ENCODE measurements at regions not wholly inside any gene's neighbourhood (a gene's known extent, or its start where the extent isn't known, plus 50 kb on each side); places are given as distances from the start of the nearest gene placed in this dataset.
A peak's percentile ranks its signal among the peaks of the same experiment; 100 is the strongest.

DNA sequence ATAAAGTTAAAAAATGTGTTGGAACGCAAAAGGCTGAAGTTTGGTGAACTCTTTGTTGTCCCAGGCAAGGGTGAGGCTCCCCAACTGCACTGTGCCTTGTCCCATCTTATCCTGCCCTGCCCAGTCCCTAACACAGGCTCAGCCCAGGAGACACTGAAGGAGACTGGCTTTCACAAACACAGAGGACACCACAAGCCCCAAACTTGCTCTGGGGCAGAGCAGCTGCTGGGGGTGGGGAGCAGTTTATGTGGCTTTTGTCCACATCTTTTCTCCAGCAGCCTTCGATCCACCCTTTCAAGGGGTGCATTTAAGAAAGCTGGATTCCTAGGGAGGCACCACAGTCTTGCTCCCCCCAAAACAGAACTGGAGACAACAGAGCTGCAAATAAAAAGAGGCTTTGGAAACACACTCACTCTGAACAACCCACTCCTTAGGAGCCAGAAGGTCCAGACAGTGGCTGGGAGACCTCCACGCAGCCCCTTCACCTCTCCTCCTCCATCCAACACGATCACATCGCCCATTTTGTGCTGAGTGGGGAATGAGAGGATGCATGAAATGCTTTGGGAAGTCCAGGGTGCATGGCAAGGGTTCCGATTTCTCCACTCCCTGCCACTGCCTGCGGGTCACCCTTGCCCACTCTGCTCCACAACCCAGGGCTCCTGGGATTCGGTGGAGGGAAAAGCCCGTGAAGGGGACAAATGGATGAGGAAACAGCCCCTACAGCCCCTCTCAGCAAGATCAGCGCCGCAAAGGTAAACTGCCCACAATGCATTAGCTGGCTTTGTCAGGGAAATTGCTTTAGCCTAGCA is 260.5 kb upstream of the TLE3 start:
- DNase-seq (ENCODE audit: insufficient read length, low spot score): no peak
- no peak for FAIRE-seq

GRCh38 chr15:70357453-70357852 is 259.7 kb upstream of the TLE3 start:
- DNase-seq (ENCODE audit: insufficient read length, low spot score) (no peak), FAIRE-seq (no peak)

- FAIRE-seq (no peak), DNase-seq (ENCODE audit: insufficient read length, low spot score) (peak; percentile 41)
Measured at GRCh38 chr15:70356919-70357318, 259.2 kb upstream of the TLE3 start.

DNA sequence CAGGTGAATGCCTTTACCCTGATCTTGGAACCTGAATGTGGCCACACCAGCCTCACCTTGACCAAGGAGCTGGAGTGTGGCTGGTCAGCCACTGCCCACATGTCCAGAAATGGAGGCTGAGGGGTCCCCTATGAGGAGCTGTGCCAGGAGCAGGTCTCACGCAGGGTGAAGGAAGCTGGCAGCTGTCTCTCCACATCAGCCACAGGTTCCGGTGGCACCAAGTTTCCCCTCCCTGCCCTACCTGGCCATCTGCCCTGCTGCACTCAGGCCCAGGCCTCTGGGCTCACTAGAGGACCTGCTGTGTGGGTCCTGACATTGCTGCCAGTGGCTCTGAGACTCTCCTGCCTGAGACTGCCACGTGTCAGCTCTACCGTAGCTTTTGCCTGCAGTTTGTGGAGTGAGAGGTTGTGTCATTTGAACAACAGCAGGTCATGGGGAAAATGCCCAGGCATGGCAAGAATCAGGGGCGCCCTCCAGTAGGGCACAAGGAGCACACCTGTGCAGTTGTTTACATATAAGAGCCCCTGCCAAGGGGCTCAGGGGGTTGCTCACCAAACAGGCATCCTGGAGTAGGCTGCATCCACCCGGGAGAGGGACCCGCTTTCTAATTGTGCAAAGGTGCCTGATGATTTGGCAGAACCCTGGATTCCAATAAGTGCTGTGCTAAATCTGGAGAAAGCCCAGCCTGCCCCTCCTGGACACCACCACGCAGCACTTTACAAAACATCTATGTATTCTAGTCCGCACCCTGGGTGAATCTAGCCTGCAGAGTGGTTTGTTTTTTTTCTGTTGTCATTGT is 258.5 kb upstream of the TLE3 start:
- FAIRE-seq (no peak), DNase-seq (ENCODE audit: insufficient read length, low spot score) (no peak)

DNA sequence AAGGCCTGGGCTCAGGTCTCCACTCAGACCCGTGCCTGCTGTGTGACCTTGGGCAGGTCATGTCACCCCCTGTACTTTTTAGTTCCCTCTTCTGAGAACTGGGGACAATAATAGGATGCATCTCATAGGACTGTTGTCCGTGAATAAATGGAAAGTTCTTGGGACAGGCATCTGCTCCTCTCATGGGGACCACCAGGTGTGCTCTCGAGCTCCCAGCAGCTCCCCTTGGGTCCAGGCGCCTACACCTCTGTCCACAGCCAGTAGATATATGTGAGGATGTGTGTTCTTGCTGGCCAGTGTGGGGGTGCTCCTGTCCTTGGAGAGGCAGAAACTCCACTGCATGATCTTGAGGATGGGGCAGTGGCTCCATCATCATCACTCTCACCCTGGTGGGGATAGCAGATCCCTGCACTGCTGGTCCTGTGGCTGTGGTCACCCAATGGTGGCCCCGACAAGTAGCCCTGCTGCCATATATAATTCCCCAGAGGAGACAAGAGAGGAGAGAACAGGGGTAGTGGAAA is 257.6 kb upstream of the TLE3 start:
- DNase-seq (ENCODE audit: insufficient read length, low spot score) (no peak), FAIRE-seq (no peak)

DNA sequence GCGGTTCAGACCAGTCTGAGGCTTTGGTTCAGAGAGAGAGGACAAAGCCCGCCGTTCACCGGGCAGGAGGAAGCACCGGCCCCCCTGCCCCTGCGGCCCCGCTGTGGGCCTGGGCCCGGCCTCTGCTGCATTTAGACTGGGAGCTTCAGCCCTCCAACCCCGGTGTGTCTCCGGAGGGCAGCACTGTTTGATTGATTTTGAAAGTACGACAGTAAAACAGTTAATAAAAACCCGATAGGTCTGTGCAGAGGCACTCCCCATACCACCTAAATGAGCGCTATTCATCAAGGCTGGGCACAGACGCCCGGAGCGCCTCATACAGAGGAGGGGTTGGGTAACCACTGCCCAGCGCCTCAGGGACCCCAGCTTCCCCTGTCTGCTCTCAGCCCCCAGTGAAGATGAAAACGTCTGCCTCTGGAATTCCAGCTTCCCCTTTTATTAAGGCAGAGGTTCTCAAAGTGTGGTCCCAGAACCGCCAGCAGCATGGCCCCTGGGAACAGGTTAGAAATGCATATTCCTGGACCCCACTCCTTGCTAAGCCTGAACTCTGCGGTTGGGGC is 256.7 kb upstream of the TLE3 start:
- no peak for DNase-seq (ENCODE audit: insufficient read length, low spot score)
- no peak for FAIRE-seq

GRCh38 chr15:70353606-70354345 is 256.1 kb upstream of the TLE3 start:
- no peak for FAIRE-seq

GRCh38 chr15:70351941-70352774 is 254.4 kb upstream of the TLE3 start:
- no peak for FAIRE-seq
- no peak for DNase-seq (ENCODE audit: insufficient read length, low spot score)

More at GRCh38 chr15:70353606-70354345, 256.1 kb upstream of the TLE3 start:
- DNase-seq (ENCODE audit: insufficient read length, low spot score): no peak

- FAIRE-seq: no peak
- no peak for DNase-seq (ENCODE audit: insufficient read length, low spot score)
Measured at GRCh38 chr15:70351391-70351790, 253.7 kb upstream of the TLE3 start.

- no peak for FAIRE-seq
- no peak for DNase-seq (ENCODE audit: insufficient read length, low spot score)
Measured at GRCh38 chr15:70348581-70349344, 251.0 kb upstream of the TLE3 start.

DNA sequence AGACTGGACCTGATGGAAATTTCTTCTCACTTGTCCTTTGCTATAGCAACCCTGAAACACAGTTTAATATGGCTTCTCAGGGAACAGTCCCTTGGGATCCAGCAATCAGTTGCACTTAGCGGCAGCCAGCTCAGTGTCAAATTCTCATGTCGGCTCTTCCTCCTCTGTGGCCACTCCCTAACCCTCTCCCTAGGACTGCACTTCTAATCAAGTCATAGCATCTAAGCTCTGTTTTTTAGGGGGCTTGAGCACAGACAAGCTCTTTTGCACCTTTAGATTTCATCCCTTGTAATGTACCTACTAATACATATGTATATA is 250.5 kb upstream of the TLE3 start:
- no peak for FAIRE-seq
- no peak for DNase-seq (ENCODE audit: insufficient read length, low spot score)

DNA sequence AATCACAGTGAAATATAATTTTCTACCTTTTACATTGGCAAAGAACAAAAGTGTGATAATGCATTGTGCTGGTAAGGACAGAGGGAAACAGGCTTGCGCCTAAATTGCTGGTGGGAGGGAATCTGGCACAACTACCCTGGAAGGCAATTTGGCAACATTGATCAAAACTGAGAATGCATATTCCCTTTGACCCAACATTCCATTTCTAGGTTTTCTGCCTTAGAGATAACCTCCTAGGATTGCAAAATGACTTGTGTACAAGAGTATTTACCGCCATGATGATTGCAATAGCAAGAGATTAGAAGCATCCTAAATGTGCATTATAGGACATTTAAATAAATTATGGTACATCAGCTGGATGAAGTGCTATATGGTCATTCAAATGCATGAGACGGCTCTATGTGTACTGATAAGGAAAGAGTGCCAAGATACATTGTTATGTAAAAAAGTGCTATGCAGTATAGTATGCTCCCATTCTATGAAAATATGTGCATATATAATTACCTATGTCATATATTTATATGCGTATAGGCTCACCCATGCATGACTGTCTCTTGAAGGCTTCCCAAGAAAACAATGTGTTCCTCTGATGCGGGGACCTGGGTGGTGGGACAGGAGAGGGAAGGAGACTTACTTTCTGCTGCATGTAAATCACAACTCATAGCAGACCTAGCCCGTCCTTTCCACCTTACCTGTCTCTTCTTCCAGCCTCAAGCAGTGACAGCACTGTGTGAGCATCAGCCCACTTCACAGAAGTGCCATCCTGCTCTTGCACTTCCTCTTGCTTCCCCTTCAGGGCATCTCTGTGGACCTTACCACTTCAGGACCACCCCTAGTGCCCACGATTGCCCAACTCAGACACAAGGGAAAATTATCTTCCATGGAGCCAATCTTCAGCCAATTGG is 249.9 kb upstream of the TLE3 start:
- FAIRE-seq: no peak

DNA sequence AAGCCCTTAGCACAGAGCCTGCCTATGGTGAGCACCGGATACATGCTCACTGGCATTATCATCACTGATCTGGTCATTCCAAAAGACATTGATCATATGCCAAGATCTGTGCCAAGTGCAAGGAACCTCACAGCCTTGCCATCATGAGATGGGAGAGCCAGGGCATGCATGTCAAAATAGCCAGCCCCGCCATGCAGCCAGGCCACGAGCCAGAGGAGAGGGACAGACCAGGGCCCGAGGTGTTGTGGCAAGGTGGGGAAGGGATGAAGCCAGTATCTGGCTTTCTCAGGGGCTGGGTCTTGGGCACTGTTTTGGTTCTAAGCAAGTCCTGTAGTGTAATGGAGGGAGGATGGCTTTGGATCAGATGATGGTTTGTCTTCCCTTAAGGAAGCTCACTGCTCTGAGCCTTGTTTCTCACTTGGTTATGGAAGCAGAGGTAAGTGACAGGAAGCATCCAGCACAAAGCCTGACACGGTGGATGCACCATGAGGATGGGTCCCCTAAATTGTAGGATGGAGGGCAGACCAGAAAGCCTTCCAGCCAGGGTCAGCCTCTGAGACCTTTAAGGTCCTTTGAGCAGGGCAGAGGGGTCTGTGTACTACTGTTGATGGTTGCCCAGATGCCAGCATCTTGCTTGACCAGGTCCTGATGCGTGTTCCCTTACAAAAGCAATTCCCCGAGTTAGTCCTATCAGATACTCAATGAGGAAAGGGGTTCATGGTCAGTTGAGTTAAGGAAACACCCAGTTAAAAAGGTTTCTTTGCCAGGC is 247.7 kb upstream of the TLE3 start:
- no peak for DNase-seq (ENCODE audit: insufficient read length, low spot score)
- peak; percentile 44 for FAIRE-seq

More for the DNA sequence above, 249.9 kb upstream of the TLE3 start:
- no peak for DNase-seq (ENCODE audit: insufficient read length, low spot score)

- no peak for DNase-seq (ENCODE audit: insufficient read length, low spot score)
- no peak for FAIRE-seq
Measured at GRCh38 chr15:70344666-70345065, 246.9 kb upstream of the TLE3 start.

DNA sequence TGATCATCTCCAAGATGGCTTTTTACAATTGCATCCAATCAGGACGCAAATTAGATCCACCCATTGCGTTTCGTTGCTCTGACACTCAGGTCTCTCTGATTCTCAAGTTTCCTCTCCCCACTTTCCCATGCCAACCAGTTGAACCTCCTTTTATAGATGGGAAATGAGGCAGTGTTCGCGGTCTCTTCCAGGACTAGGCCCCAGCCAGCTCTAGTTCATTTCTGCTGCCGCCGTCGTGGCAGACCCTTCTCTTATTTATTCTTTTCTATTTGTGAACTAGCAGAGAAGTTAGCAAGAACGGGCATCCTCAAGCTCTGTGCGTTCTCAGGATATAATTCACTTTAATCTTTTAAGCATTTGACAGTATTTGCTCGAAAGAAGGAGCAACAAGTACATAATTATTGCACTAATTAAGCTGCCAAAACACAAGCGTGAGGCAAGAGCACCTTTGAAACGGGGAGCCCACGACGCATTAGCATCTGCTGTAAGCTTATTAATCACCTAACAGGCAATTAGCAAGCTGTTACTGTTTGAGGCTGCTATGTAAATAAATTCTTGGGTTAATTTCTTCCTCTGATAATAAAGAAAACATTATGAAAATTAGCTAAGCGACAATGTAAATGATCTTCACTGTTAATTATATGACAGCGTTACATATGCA is 246.4 kb upstream of the TLE3 start:
- DNase-seq (ENCODE audit: insufficient read length, low spot score) (no peak), FAIRE-seq (no peak)

DNA sequence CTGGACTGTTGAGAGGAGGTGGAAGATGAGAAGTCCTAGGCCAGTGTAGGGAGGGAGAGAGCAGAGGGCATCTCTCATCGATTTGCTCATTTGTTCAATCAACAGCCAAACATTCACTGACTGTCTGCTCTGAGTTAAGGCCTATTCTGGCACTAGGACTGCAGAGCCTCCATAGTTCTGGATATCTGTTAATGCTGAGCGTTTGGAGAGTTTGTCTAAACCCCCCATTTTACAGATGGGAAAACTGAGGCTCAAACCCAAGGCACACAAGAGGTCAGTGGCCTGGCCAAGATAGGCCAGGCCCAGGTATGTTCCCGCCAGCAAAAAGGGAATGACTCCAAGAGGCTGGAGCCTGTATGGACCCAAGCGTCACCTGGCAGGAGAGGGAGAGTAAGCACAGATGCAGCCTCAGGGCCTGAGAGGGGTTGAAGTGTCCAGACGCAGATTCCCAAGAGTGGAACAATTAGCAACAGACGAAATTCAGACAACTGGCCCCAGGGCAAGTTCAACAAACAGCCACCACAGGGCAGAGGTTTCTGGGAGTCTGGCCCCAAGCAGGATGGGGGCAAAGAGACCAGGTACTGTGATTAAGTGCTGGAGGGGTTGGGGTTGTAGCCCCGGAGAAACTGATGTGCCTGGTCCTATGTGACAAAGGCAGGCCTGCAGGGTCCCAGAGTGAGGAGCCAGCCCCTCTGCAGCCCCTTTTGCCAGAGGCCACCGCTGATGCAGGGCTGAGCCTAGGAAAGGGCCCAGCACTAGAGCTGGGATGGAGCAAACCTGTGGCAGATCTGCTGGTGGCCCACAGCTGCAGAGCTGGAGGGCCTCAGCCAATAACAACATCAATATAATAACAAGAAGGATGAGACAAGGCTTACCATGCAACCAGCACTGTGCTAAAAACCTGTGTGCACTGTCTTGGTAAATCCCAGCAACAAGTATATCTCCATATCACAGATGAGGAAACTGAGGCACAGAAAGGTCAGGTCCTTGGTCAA is 245.1 kb upstream of the TLE3 start:
- no peak for DNase-seq (ENCODE audit: insufficient read length, low spot score)

More for the DNA sequence above, 245.1 kb upstream of the TLE3 start:
- FAIRE-seq: peak; percentile 31
